Endodermal cell (in vitro differentiated cells): ENCODE measurements at regions not wholly inside any gene's neighbourhood (a gene's known extent, or its start where the extent isn't known, plus 50 kb on each side); places are given as distances from the start of the nearest gene placed in this dataset.
"Not testable (repeated sequence)": the region's sequence is repeated elsewhere in the genome, so short reads cannot be mapped to it uniquely, and the experiment has no call there.

ENCODE experiments used
- DNase-seq: peaks from one replicate; pipeline ENCODE4 v3.0.0-alpha.2; 2017
- H3K27ac ChIP-seq: 2 replicates; pipeline ENCODE4 v1.5.1; 2013; ENCODE audit warnings: mild to moderate bottlenecking, low read depth, low read length, moderate library complexity
- H3K27me3 ChIP-seq: 2 replicates; pipeline ENCODE4 v1.6.1; 2013; ENCODE audit warnings: mild to moderate bottlenecking, low read length, moderate library complexity; ENCODE audit not compliant: insufficient read depth, control insufficient read depth, poor library complexity, severe bottlenecking
- H3K36me3 ChIP-seq: 2 replicates; pipeline ENCODE4 v1.7.0; 2013; ENCODE audit warnings: mild to moderate bottlenecking, low read length, moderate library complexity; ENCODE audit not compliant: control insufficient read depth, insufficient read depth
- H3K4me1 ChIP-seq: one replicate; pipeline ENCODE4 v1.7.0; 2013; ENCODE audit warnings: low read length; ENCODE audit not compliant: control insufficient read depth, insufficient read depth
- H3K4me3 ChIP-seq: 2 replicates; pipeline ENCODE4 v1.5.1; 2013; ENCODE audit warnings: mild to moderate bottlenecking, low read length, moderate library complexity
- H3K9ac ChIP-seq: 2 replicates; pipeline ENCODE4 v1.6.1; 2013; ENCODE audit warnings: mild to moderate bottlenecking, low read length, moderate library complexity; ENCODE audit not compliant: poor library complexity, severe bottlenecking; ENCODE audit errors: extremely low read depth
- H3K9me3 ChIP-seq: 2 replicates; pipeline ENCODE4 v1.6.1; 2013; ENCODE audit warnings: mild to moderate bottlenecking, low read length, moderate library complexity; ENCODE audit not compliant: control insufficient read depth
- H3K27ac Mint-ChIP-seq: 2 replicates; pipeline ENCODE4 v1.8.0; 2020; ENCODE audit warnings: mixed read lengths
- H3K27me3 Mint-ChIP-seq: 2 replicates; pipeline ENCODE4 v1.8.0; 2021; ENCODE audit warnings: mild to moderate bottlenecking, mixed read lengths; ENCODE audit not compliant: insufficient read depth
- H3K36me3 Mint-ChIP-seq: 2 replicates; pipeline ENCODE4 v1.8.0; 2020; ENCODE audit warnings: low read depth, mixed read lengths
- H3K4me1 Mint-ChIP-seq: 2 replicates; pipeline ENCODE4 v1.8.0; 2020; ENCODE audit warnings: mixed read lengths
- H3K4me3 Mint-ChIP-seq: 2 replicates; pipeline ENCODE4 v1.8.0; 2020; ENCODE audit warnings: mild to moderate bottlenecking, moderate library complexity, mixed read lengths
- H3K9me3 Mint-ChIP-seq: 2 replicates; pipeline ENCODE4 v1.8.0; 2020; ENCODE audit warnings: mild to moderate bottlenecking, mixed read lengths
- CTCF ChIP-seq: fragments of 200-600 bp; sonication (generic); conservative IDR thresholded peaks from 2 replicates; pipeline ENCODE4 v1.5.0; 2021; ENCODE audit warnings: antibody characterized with exemption, mild to moderate bottlenecking
- WGBS, 2 experiments: methylation state at CpG; one replicate each; pipeline versions ENCODE4 v1.1.5 to v1.1.7; 2013; ENCODE audit warnings: missing lambda C conversion rate in 2 of 2, mixed read lengths in 1 of 2; ENCODE audit not compliant: insufficient coverage in 1 of 2, insufficient read length in 1 of 2; 5-methylcytosine and 5-hydroxymethylcytosine counted together

DNA sequence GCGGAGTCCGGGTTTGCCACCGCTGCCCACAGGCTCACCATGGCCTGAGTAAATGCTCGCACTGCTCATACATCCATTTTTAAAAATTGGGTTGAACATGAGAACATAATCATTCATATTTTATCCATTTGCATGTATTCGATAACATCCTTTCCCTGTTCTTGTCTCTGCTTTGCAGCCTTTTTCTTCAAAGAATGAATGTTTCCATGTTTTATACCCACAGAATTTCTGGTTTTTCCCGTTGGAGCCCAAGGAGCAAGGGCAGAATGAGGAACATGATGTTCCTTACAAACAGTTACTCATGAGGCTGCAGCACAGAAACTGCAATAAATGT, 146.5 kb downstream of the CCDC74A start:
- peaks cover 8% of the 10 kb centered on the region for H3K9me3 ChIP-seq
- H3K4me3 ChIP-seq = no peak overlapping the region
- H3K27me3 ChIP-seq = peaks cover 44% of the 10 kb centered on the region
- H3K27me3 Mint-ChIP-seq = peaks cover 71% of the 10 kb centered on the region
- no peaks in the 10 kb centered on the region for H3K36me3 Mint-ChIP-seq
- H3K27ac ChIP-seq = no peak overlapping the region
- H3K4me1 Mint-ChIP-seq = no peaks in the 10 kb centered on the region
- no peak for TF ChIP-seq CTCF
- H3K4me1 ChIP-seq = no peaks in the 10 kb centered on the region
- H3K4me3 Mint-ChIP-seq = no peak overlapping the region
- no peak for DNase-seq
- H3K27ac Mint-ChIP-seq = no peak overlapping the region
- H3K36me3 ChIP-seq = no peaks in the 10 kb centered on the region
- peaks cover 4% of the 10 kb centered on the region for H3K9me3 Mint-ChIP-seq
- WGBS, 2 experiments = 17 to 35% methylated on average over 3 to 6 of the region's 6 CpGs
- H3K9ac ChIP-seq = no peak overlapping the region

DNA sequence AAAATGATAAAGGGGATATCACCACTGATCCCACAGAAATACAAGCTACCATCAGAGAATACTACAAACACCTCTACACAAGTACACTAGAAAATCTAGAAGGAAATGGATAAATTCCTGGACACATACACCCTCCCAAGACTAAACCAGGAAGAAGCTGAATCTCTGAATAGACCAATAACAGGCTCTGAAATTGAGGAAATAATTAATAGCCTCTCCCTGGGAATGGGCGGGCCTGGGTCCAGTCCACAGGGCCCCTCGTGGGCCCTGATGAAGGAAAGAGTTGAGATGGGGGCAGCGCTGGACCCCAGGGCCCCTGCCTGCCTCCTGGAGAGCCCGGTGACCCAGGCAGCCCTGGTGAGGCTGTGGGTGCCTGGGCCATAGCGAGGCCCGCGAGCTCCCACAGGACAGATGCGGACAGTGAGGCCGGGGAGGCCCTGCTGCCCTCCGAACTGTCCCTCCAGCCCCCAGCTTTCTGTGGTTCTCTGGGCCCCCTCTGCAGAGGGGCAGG, 154.0 kb downstream of the CCDC74A start:
- H3K4me3 ChIP-seq = peak overlapping the region; percentile 87
- Mint-ChIP-seq H3K27me3 (peaks cover 26% of the 10 kb centered on the region), H3K4me3 (peak overlapping the region; percentile 77)
- not testable (repeated sequence) for H3K36me3 ChIP-seq, H3K27ac ChIP-seq, H3K27me3 ChIP-seq, H3K27ac Mint-ChIP-seq, DNase-seq, H3K36me3 Mint-ChIP-seq, H3K4me1 Mint-ChIP-seq, H3K9ac ChIP-seq, H3K9me3 ChIP-seq, H3K9me3 Mint-ChIP-seq, H3K4me1 ChIP-seq
- 83% methylated on average over 10 of the region's 10 CpGs; no CpG with 5 or more reads in 1 of the 2 experiments for WGBS, 2 experiments

- H3K4me3 Mint-ChIP-seq = peak overlapping the region; percentile 77
- H3K4me1 ChIP-seq = no peaks in the 10 kb centered on the region
- peak; percentile 68 for TF ChIP-seq CTCF
- no peak overlapping the region for H3K9ac ChIP-seq
- peaks cover 8% of the 10 kb centered on the region for H3K36me3 Mint-ChIP-seq
- no peaks in the 10 kb centered on the region for H3K36me3 ChIP-seq
- H3K4me3 ChIP-seq = peak overlapping the region; percentile 87
- DNase-seq = peak; percentile 95
- peaks cover 4% of the 10 kb centered on the region for H3K27me3 ChIP-seq
- H3K27ac ChIP-seq = no peak overlapping the region
- H3K4me1 Mint-ChIP-seq = peaks cover 5% of the 10 kb centered on the region
- peak overlapping the region; percentile 21 for H3K27ac Mint-ChIP-seq
- H3K9me3 Mint-ChIP-seq = no peaks in the 10 kb centered on the region
- WGBS, 2 experiments = 3 to 5% methylated on average over 16 to 51 of the region's 51 CpGs
- peaks cover 21% of the 10 kb centered on the region for H3K27me3 Mint-ChIP-seq
- H3K9me3 ChIP-seq = no peaks in the 10 kb centered on the region
These were observed 154.6 kb downstream of the CCDC74A start for GRCh38 chr2:131682122-131682944.

DNA sequence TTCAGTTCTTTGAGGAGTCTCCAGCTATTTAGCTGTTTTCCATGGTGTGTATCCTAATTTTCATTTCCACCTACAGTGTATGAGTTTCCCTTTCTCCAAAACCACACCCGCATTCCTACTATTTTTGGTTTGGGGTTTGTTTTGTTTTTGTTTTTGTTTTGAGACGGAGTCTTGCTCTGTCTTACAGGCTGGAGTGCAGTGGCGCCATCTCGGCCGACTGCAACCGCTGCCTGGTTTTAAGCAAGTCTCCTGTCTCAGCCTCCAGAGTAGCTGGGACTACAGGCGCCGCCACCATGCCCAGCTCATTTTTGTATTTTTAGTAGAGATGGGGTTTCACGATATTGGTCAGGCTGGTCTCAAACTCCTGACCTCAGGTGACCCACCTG, 155.2 kb downstream of the CCDC74A start:
- peak; percentile 71 for DNase-seq
- not testable (repeated sequence) for H3K9ac ChIP-seq, H3K4me1 Mint-ChIP-seq, H3K9me3 ChIP-seq, H3K36me3 ChIP-seq, H3K4me1 ChIP-seq, H3K27me3 ChIP-seq, H3K27ac ChIP-seq, H3K9me3 Mint-ChIP-seq
- H3K4me3 ChIP-seq = peak overlapping the region; percentile 87
- 0 to 10% methylated on average over 1 to 8 of the region's 9 CpGs for WGBS, 2 experiments
- peaks cover 20% of the 10 kb centered on the region for H3K27me3 Mint-ChIP-seq
- H3K27ac Mint-ChIP-seq = peak overlapping the region; percentile 21
- H3K36me3 Mint-ChIP-seq = peaks cover 13% of the 10 kb centered on the region
- peak overlapping the region; percentile 77 for H3K4me3 Mint-ChIP-seq

GRCh38 chr2:131684631-131685316, 157.1 kb downstream of the CCDC74A start:
- not testable (repeated sequence) for H3K27ac Mint-ChIP-seq, H3K9ac ChIP-seq, H3K4me1 ChIP-seq, H3K9me3 Mint-ChIP-seq, H3K4me1 Mint-ChIP-seq, H3K9me3 ChIP-seq, H3K27me3 ChIP-seq, H3K36me3 ChIP-seq, H3K27ac ChIP-seq, H3K4me3 ChIP-seq, H3K4me3 Mint-ChIP-seq, DNase-seq
- H3K36me3 Mint-ChIP-seq = peaks cover 27% of the 10 kb centered on the region
- H3K27me3 Mint-ChIP-seq = peaks cover 20% of the 10 kb centered on the region
- 91% methylated on average over 4 of the region's 4 CpGs; no CpG with 5 or more reads in 1 of the 2 experiments for WGBS, 2 experiments
